HG03103 (cell line): ENCODE measurements at regions not wholly inside any gene's neighbourhood (a gene's known extent, or its start where the extent isn't known, plus 50 kb on each side); places are given as distances from the start of the nearest gene placed in this dataset.

ENCODE experiments used
- ATAC-seq: cut with Tn5 transposase; IDR thresholded peaks from one replicate; pipeline ENCODE4 v1.9.1; 2021; ENCODE audit warnings: low read depth; ENCODE audit not compliant: unreplicated experiment

GRCh38 chr15:98177966-98178592 lies 217.6 kb downstream of the ARRDC4 start:
- peak; percentile 75 for ATAC-seq

GRCh38 chr15:98178861-98179260 lies 218.4 kb downstream of the ARRDC4 start:
- ATAC-seq, result no peak

GRCh38 chr15:98187549-98187948 lies 227.0 kb downstream of the ARRDC4 start:
- no peak for ATAC-seq

- no peak for ATAC-seq
Observed at GRCh38 chr15:98190914-98191313, 230.4 kb downstream of the ARRDC4 start.

- ATAC-seq, result no peak
Observed at GRCh38 chr15:98195796-98196195, 235.3 kb downstream of the ARRDC4 start.

GRCh38 chr15:98196371-98196770 lies 235.9 kb downstream of the ARRDC4 start:
- no peak for ATAC-seq

GRCh38 chr15:98202256-98202655 lies 241.8 kb downstream of the ARRDC4 start:
- ATAC-seq, result no peak

- ATAC-seq, result no peak
Observed at GRCh38 chr15:98203872-98204660, 243.6 kb downstream of the ARRDC4 start.

GRCh38 chr15:98207928-98208327 lies 247.4 kb downstream of the ARRDC4 start:
- ATAC-seq, result no peak

GRCh38 chr15:98213346-98213979 lies 253.0 kb downstream of the ARRDC4 start:
- ATAC-seq, result no peak

GRCh38 chr15:98216166-98216565 lies 255.7 kb downstream of the ARRDC4 start:
- ATAC-seq, result no peak

- no peak for ATAC-seq
Observed at GRCh38 chr15:98217356-98217755, 256.9 kb downstream of the ARRDC4 start.

GRCh38 chr15:98221144-98221543 lies 260.6 kb downstream of the ARRDC4 start:
- ATAC-seq, result no peak

- ATAC-seq, result no peak
Observed at GRCh38 chr15:98221577-98221976, 261.1 kb downstream of the ARRDC4 start.

GRCh38 chr15:98226149-98226548 lies 265.6 kb downstream of the ARRDC4 start:
- no peak for ATAC-seq

GRCh38 chr15:98226578-98226977 lies 266.1 kb downstream of the ARRDC4 start:
- no peak for ATAC-seq

- ATAC-seq, result no peak
Observed at GRCh38 chr15:98228846-98229245, 268.3 kb downstream of the ARRDC4 start.

- no peak for ATAC-seq
Observed at GRCh38 chr15:98230975-98231374, 270.5 kb downstream of the ARRDC4 start.

- ATAC-seq, result no peak
Observed at GRCh38 chr15:98231696-98232440, 271.4 kb downstream of the ARRDC4 start.

GRCh38 chr15:98232761-98233160 lies 272.3 kb downstream of the ARRDC4 start:
- ATAC-seq, result no peak

- no peak for ATAC-seq
Observed at GRCh38 chr15:98233873-98234272, 273.4 kb downstream of the ARRDC4 start.
